ENCODE measurements at regions not wholly inside any gene's neighbourhood (a gene's known extent, or its start where the extent isn't known, plus 50 kb on each side); places are given as distances from the start of the nearest gene placed in this dataset.
"Not testable (repeated sequence)": the region's sequence is repeated elsewhere in the genome, so short reads cannot be mapped to it uniquely, and the experiment has no call there.

DNA sequence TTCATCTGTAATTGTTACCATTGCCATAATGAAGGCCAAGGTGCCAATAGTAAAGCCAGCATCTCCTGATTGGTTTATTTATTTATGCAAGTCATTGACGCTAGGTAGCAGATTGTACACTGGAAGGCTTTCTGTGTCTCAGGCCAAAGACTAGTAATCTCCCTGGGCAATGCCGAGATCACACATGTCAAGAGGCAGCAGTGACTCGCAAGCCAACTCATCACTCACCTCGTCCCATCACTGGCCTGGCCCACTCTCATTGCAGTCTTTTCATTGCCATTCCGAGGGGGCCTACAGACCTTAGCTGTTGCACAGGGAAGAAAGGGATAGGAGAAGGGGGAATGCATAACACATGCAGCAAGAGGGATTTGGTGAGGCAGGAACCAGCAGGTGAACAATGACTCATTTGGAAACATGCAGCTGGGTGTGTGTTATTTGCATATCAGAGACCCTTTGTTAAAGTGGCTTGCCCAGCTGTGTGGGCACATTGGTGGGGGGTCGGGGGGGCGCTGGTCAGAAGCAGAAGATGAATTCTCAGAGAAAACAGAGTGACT, 448.7 kb upstream of the HNRNPA3 start:
- no peak for DNase-seq (ENCODE audit: low read depth in 2 of 2)

DNA sequence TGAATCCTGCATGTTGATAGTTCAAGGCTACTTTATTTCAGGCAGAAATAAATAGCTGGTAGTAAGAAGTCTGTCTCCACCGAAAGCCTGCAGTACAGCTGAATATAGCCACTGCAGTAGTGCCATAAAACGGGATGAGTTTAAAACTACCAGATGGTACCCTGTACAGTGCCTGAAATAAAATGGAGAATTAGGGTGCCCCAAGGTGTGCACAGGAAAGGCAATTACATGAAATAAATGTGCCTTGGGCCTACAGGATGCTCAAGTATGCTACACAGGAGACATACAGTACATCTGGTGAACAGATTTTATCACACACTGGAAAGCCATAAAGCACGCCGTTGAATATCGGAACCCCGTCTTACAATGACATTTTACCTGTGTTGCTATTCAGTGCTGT, 447.7 kb upstream of the HNRNPA3 start:
- no peak for DNase-seq (ENCODE audit: low read depth in 2 of 2)

DNA sequence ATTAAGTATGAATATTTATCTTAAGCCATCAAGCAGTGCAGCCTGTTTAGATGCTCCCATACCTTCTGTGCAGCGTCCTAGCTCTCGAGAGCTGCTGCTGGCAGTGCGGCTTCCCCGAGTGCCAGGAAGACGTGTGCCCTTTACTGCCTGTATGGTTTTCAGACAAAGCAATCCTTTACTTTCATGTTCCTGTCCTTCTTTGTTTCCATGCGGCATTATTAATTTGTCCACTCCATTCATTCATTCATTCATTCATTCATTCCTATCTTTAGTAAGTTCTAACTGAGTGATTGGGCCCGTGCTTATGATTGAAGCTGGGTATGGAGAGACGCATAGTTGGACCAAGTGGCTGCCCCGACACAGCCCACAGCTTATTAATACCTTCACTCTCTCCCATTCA, 446.6 kb upstream of the HNRNPA3 start:
- DNase-seq (ENCODE audit: low read depth in 2 of 2): no peak

DNA sequence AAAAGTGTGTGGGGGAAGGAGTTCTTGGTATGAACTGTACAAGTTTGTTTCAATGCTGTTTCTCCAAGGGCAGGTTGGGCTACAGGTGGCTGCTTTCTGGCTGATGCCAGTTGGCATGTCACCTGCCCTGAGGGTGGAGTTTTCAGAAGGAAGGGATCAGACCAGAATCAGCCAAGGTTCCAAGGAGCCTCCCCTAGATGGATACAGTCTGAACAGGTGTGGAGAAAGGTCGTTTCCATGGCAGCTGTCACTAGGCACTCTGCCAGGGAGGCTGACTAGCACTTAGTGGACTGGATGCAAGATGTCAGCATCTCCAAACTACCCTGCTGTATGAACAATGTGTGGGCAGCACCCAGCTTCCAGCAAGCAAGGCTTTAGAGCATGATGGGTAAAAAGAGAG, 444.4 kb upstream of the HNRNPA3 start:
- no peak for DNase-seq (ENCODE audit: low read depth in 2 of 2)

DNA sequence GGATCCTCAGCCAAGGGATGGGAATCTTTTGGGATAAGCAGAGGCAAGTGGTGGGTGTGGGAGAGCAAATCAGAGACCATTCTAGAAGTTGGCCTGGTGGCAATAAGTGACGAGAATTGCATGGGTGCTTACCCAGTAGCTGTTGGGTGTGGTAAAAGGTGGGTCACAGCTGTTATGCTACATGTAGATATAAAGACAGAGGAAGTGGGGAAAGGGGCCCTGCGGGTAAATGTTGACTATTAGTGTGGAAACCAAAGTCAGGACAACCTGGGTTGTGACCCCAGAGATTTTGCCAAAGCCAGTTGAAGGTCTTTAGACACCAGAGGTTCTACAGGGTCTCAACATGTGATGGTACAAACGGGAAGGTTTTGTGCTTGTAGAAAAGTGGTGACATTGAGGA, 443.6 kb upstream of the HNRNPA3 start:
- DNase-seq (ENCODE audit: low read depth in 2 of 2): no peak

DNA sequence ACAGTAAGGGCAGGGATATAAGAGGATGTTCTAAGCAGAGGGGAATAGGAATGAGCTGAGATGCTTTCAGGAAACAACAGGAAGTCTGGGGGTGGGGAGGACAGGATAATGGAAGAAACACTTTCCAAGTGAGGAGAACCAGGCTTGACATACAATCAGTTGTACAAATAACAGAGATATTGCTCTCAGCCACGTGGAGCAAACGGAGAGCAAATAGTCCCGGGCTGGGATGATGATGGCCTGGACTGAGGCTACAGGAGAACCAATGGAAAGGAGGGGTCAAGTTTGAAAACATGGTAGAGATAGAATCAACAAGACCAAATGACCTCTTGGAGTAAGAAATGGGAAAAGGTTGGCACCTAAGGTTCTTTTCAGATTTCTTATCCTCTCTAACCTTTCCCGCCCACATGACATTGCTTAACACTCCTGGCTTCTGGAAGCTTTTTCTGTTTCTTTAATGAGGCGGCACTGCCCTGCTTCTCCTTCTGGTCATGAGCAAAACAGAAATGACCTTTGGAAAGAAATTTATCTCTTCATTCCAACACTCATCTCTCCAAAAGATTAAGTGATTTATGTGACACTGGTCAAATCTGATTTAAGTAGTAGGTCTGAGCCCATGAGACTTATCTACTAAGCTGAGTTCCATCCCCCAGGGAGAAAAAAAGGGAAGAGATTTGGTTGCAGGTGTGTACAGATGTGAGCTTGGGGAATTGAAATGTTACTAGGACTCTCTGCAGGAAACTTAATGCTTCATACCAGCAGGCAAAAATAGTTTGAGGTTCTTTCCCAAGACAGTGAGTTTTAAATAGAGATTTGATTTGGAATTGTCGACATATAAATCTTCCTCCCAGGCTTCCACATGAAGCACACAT, 442.9 kb upstream of the HNRNPA3 start:
- no peak for DNase-seq (ENCODE audit: low read depth in 2 of 2)

DNA sequence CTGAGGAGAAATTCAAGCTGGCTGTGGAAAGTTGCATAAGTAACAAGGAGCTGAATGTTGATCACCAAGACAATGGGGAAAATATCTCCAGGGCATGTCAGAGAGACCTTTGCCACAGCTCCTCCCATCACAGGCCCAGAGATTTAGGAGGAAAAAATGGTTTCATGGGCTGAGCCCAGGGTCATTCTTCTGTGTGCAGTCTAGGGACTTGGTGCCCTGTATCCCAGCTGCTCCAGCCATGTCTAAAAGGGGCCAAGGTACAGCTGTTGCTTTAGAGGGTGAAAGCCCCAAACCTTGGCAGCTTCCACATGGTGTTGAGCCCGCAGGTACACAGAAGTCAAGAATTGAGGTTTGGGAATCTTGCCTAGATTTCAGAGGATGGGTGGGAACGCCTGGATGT, 439.8 kb upstream of the HNRNPA3 start:
- no peak for DNase-seq (ENCODE audit: low read depth in 2 of 2)

DNA sequence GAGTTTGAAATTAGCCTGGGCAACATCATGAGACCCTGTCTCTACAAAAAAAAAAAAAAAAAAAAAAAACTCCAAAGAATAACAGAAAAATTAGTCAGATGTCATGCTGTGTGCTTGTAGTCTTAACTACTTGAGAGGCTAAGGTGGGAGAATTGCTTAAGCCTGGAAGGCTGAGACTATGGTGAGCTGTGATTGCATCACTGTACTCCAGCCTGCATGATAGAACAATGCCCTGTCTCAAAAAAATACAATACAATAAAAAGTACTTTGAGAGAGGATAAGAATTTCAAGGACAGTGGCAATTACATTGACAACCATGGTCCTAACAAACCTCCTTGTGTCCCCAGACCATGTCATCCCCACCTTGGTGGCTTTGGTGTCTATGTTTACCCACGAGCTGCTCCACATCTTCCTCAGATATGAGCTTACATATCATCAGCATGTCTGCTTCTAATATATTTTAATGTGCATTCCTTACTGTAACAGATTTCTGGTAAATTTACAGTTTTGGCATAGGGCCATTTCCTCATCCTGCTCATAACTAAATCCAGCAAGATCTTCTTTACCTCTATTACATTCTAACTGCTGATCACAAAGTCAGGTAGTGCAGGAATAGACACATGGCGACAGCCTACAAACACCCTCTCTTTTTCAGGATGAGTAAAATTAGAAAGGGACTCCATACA, 437.7 kb upstream of the HNRNPA3 start:
- DNase-seq (ENCODE audit: low read depth in 2 of 2): no peak

DNA sequence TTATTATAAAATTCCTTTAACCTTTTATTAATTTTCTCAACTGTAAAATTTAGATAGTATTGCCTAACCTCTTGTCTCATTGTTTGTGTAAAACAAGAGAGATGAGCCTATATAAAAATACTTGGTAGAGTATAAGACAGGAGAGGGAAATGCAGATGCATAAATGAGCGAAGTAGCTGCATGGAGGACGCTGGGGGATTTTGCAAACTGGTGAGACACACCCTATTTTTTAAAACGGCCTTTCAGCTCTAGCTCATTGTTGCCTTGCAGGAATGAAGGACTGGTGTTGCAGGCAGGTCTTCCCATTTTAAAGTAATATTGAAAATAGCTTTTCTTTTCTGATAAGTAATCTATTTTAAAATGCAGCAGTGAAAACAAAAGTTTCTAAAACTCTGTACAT, 435.3 kb upstream of the HNRNPA3 start:
- no peak for DNase-seq (ENCODE audit: low read depth in 2 of 2)

DNA sequence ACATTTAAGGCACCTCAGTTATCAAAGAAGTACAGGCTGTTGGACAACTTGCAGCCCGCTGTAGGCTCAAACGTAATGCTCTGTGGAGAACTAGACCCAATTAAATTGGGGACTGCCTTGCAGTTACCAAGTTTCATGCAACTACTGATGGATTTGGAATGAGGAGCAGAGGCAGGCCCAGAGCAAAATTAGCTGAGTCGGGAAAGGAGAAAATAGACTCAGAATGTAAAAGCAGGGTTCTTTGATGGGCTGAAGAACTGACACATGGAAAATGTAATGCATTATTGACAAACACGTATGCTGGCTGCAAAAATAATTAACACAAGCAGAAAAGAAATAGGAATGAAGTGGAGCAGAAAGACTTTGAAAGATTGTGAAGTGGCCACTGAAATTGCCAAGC, 432.7 kb upstream of the HNRNPA3 start:
- no peak for DNase-seq (ENCODE audit: low read depth in 2 of 2)

DNA sequence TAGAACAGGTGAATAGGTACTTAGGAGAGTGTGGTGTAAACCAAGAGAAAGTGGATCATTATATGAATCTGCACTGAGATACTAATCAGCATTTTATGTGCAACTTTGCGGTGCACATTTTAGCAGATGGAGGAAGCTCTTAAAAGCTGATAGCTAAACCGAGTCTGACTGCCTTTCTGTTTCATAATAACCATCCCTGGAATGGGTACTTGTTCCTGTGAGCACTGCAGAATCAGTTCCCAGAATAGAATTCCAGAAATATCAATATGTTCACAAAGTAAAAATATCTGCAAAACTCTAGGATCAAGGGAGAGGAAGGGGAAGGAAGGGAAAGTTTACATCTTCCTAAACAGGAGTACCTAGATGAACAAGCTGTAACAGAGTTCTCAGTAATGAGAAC, 432.2 kb upstream of the HNRNPA3 start:
- DNase-seq (ENCODE audit: low read depth in 2 of 2): no peak

DNA sequence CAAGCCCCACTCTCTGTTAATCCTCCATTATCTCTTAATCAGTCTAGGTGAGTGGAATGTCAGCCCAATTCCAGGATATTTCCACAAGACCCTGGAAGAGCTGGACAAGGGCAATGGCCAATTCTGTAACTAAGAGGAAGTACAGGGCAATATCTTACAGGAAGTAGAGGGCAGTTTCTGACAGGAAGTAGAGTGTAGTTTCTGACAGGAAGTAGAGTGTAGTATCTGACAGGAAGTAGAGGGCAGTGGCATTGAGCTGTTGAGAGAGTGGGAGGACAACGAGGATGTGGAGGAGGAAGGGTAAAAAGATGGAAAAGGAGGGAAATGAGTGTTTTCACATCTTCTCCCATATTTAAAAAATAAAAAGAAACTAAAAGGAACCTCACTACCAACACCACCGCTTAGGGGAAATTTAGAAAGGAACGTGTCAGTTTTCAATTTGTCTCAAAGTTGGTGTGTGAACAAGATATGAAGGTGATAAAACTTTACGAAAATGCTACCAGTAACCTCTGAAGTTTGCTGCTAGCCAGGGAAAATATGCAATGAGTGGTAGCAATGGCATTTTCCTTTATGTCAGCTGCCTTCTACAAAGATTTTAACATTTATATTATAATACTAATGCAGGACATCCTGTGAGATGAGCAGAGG, 430.9 kb upstream of the HNRNPA3 start:
- no peak for DNase-seq (ENCODE audit: low read depth in 2 of 2)

DNA sequence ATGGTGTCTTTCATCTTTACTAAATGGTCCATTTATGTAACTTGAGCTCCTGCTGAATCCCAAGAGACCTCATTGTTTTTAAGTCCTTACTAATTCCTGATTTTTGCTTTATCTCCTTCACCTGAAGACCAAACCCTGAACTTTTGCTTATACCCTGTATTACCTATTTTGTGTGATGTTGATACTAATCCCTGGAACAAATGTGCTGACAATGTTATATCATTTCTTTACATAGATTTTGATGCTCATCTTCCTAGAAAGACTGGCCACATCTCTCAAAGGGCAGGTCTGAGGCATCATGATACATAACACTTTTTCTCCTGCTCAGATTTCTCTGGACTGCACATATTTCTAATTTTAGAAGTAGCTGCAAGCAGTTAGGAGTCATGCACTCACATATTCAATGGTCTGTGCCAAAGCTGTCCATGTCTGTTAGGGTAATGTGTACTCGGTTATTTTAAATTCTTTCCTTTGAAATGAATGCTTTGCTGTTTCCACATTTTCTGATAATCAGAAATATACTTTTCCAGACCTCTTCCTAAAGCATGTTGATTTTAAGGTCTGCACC, 427.9 kb upstream of the HNRNPA3 start:
- no peak for DNase-seq (ENCODE audit: low read depth in 2 of 2)

DNA sequence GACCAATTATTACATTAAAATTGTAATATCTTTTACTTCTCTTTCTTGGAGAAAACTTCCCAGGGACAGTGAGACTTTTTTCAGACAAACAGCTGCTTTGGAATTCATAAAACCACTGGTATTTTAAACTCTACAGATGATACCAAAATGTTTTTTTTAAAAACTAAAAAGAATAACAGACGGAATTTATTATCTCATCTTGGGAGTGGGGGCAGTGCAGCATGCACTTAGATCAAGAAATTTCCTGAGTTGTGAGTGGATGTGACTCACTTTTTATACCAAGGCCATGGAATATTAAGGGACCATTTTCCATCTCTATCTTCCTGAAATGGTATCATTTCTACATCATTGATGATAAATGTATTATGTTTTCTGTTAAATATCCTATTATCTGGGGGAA, 422.8 kb upstream of the HNRNPA3 start:
- DNase-seq (ENCODE audit: low read depth in 2 of 2): no peak

DNA sequence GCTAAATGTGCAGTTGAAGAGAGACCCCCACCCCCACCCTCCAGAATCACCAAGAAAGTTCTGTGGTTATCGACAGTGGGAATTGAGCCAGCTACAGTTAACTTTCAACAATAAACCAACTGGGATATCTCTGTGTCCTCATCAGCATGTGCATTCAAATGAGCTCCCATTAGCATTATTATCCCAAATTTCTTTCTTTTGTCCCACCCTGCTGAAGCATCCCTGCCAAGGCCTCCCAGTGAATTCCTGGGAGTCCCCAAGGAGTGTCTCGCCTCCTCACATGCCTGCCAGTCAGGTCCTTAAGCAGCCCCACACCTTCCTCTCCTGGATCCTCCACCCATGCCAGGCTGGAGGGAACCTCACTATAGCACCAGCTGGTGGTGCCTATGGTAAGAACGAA, 422.1 kb upstream of the HNRNPA3 start:
- no peak for DNase-seq (ENCODE audit: low read depth in 2 of 2)

DNA sequence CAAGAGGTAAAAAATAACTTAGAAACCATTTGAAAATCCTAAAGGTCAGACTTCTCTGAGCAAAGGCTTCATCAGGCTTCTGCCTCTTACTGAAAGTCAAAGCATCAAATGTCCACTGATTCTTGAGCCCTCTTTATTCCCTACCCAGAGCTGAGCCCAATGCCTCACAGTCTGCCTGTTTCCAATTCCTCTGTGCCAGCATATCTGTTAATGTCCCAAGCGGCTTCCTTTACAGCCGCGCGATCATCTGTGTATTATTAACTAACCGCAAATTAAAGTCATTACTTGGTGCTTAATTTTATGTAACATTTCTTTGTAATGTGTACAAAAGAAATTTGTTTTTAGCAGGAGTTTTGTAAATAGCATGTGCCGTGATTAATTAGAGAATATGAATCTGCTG, 418.8 kb upstream of the HNRNPA3 start:
- no peak for DNase-seq (ENCODE audit: low read depth in 2 of 2)

DNA sequence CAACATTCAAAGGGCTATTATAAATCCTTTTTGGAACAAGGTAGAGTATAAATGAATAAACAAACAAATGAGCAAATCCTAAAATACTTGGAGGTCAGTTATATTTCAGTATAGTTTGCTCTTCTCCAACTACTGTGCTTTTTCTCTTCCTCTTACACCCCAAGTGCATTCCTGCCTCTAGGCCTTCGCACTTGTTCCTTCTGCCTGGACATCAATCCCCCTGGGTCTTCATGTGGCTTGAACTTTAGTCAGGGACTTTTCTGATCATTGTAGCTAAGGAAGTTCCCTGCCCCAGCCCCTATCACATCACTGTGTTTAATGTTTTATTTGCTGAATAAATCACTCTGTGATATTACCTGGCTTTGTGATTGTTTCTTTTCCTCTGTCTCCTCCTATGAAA, 418.2 kb upstream of the HNRNPA3 start:
- DNase-seq (ENCODE audit: low read depth in 2 of 2): no peak

DNA sequence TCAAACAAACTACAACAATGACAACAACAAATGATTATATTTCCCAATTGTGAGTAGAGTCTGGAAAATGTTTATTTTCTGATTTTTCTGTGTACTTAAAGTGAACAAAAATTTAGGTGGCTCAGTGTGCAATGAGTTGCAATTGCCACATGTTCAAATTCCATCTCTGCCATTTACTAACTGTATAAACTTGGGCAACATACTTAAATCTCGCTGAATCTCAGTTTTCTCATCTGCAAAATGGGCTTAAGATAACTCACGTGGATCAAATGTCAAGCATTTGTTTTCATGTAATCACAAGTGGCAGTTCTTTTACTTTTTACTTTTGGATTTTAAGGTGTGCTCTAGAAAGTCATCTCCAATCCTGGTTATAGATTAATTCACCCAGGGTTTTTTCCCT, 416.8 kb upstream of the HNRNPA3 start:
- DNase-seq (ENCODE audit: low read depth in 2 of 2): no peak

DNA sequence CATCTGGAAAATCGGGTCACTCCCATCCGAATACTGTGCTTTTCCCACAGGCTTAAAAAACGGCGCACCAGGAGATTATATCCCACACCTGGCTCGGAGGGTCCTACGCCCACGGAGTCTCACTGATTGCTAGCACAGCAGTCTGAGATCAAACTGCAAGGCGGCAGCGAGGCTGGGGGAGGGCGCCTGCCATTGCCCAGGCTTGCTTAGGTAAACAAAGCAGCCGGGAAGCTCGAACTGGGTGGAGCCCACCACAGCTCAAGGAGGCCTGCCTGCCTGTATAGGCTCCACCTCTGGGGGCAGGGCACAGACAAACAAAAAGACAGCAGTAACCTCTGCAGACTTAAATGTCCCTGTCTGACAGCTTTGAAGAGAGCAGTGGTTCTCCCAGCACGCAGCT, 415.9 kb upstream of the HNRNPA3 start:
- not testable (repeated sequence) for DNase-seq (ENCODE audit: low read depth in 2 of 2)

DNA sequence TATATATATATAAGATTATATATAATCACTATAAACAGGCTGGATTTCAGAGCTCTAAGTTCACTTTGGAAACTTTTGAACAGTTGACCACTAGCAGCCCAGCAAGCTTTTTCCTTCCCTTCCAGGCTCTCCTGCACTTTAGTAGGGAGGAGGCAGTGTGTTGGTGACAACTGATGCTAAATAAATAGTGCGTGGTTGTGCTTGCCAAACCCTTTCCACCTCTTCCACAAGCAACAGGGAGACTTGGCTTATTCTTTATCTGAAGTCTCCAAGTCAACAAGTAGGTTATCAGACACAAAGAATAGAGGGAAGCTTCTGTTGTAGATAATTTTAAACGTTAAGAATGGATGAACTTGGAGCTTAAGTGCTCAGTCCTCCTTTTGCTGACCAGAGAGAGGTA, 408.2 kb upstream of the HNRNPA3 start:
- DNase-seq (ENCODE audit: low read depth in 2 of 2): no peak

DNA sequence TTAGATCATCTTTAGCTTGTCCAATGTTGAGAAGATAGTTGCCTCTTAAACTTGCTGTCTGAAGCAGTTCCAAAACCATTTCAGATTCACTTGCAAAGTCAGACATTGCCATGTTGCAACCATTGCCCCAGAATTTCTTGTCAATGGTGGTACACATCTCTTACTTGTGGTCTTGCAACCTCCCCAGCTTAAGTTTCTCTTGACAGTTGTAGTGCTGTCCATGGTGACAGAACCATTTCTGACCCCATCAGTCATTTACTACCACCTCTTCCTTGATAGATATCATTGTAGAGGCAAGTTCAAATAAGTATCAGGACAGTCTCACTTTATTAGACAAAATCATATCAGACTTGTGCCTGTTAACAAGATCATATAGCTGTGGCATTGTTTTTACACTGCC, 407.2 kb upstream of the HNRNPA3 start:
- no peak for DNase-seq (ENCODE audit: low read depth in 2 of 2)

DNA sequence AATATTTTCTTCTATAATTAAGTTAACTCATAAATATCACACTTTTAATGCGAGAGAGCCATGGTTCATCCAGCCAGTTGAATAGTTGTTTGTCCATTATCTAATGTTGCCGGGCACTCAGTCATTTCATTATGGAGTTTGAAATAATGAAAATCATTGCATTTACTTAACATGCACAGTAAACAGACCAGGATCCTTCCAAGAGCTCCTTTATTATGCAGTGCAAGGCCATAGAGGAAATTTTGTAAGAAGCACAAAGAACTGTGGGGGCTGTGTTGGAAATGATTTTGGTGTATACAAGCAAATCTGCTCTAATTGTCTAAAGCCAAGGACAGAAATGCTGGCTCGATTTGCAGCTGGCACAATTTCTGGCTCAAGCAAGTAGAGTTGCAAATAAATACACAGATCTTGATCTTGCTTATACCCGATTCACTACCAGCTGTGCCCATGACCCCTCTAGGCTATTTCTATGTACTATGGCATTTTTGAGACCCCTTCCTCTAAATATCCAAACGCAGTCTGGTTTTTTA, 400.3 kb upstream of the HNRNPA3 start:
- no peak for DNase-seq (ENCODE audit: low read depth in 2 of 2)
